Neural cell (in vitro differentiated cells): ENCODE measurements at regions not wholly inside any gene's neighbourhood (a gene's known extent, or its start where the extent isn't known, plus 50 kb on each side); places are given as distances from the start of the nearest gene placed in this dataset.

Experiments used
- H2AFZ ChIP-seq: fragments of 200-600, 300-800 bp; sonication (generic), shearing (Covaris generic); 2 replicates; pipeline ENCODE4 v1.6.0; 2014; ENCODE audit warnings: low read depth, mild to moderate bottlenecking, antibody characterized with exemption, low read length, moderate library complexity
- H3F3A ChIP-seq: fragments of 200-600 bp; shearing (Covaris generic); 2 replicates; pipeline ENCODE4 v1.6.1; 2016; ENCODE audit warnings: mild to moderate bottlenecking, moderate library complexity, mixed read lengths, antibody characterized with exemption, low read length; ENCODE audit not compliant: insufficient read depth, poor library complexity, severe bottlenecking
- H3K27ac ChIP-seq: fragments of 200-600, 300-800 bp; sonication (generic), shearing (Covaris generic); 2 replicates; pipeline ENCODE4 v1.5.1; 2014; ENCODE audit warnings: mild to moderate bottlenecking, low read length, moderate library complexity
- H3K27me3 ChIP-seq: fragments of 300-800, 200-600 bp; sonication (generic), shearing (Covaris generic); 2 replicates; pipeline ENCODE4 v1.6.0; 2014; ENCODE audit warnings: mild to moderate bottlenecking, low read depth, low read length, moderate library complexity; ENCODE audit not compliant: insufficient read depth
- H3K36me3 ChIP-seq: fragments of 300-800, 200-600 bp; sonication (generic), shearing (Covaris generic); 2 replicates; pipeline ENCODE4 v1.5.1; 2014; ENCODE audit warnings: mild to moderate bottlenecking, antibody characterized with exemption, low read length, moderate library complexity; ENCODE audit not compliant: insufficient read depth
- H3K4me2 ChIP-seq: fragments of 300-800, 200-600 bp; sonication (generic), shearing (Covaris generic); 2 replicates; pipeline ENCODE4 v1.6.0; 2014; ENCODE audit warnings: mild to moderate bottlenecking, low read length
- H3K4me3 ChIP-seq: fragments of 300-800, 200-600 bp; sonication (generic), shearing (Covaris generic); 2 replicates; pipeline ENCODE4 v1.5.1; 2014; ENCODE audit warnings: mild to moderate bottlenecking, low read length, moderate library complexity
- H3K79me2 ChIP-seq: fragments of 200-600 bp; shearing (Covaris generic); replicated peaks from 2 replicates; pipeline ENCODE4 v1.6.0; 2014; ENCODE audit warnings: mild to moderate bottlenecking, low read length, moderate library complexity; ENCODE audit not compliant: insufficient read depth
- H3K9ac ChIP-seq: fragments of 300-800, 200-600 bp; sonication (generic), shearing (Covaris generic); 2 replicates; pipeline ENCODE4 v1.6.1; 2016; ENCODE audit warnings: mild to moderate bottlenecking, low read length, mixed read lengths
- H3K9me2 ChIP-seq: fragments of 200-600 bp; shearing (Covaris generic); 2 replicates; pipeline ENCODE4 v1.6.1; 2016; ENCODE audit warnings: mild to moderate bottlenecking, low read length, mixed read lengths; ENCODE audit not compliant: insufficient read depth
- H3K9me3 ChIP-seq: fragments of 200-600, 300-800 bp; sonication (generic), shearing (Covaris generic); 2 replicates; pipeline ENCODE4 v1.6.1; 2016; ENCODE audit warnings: mild to moderate bottlenecking, mixed run types, low read length, moderate library complexity, mixed read lengths
- H4K20me1 ChIP-seq: fragments of 200-600 bp; shearing (Covaris generic); 2 replicates; pipeline ENCODE4 v1.6.1; 2016; ENCODE audit warnings: mild to moderate bottlenecking, mixed run types; ENCODE audit not compliant: insufficient read depth
- CTCF ChIP-seq: fragments of 450-650 bp; IDR thresholded peaks from 2 replicates; pipeline ENCODE4 v1.5.1; 2014; ENCODE audit warnings: antibody characterized with exemption, mild to moderate bottlenecking, moderate library complexity; ENCODE audit not compliant: poor library complexity, severe bottlenecking
- EP300 ChIP-seq: fragments of 450-650 bp; conservative IDR thresholded peaks from 2 replicates; pipeline ENCODE4 v1.6.1; 2014; ENCODE audit warnings: antibody characterized with exemption, mild to moderate bottlenecking, moderate library complexity; ENCODE audit not compliant: poor library complexity, severe bottlenecking
- EZH2 ChIP-seq: fragments of 200-600, 300-800 bp; shearing (Covaris generic), sonication (generic); IDR thresholded peaks from 2 replicates; pipeline ENCODE4 v1.6.1; 2014; ENCODE audit warnings: antibody characterized with exemption, low read length, borderline replicate concordance, mild to moderate bottlenecking; ENCODE audit not compliant: insufficient read depth, poor library complexity, severe bottlenecking
- MXI1 ChIP-seq: fragments of 450-650 bp; conservative IDR thresholded peaks from 2 replicates; pipeline ENCODE4 v1.6.1; 2014; ENCODE audit warnings: antibody characterized with exemption, mild to moderate bottlenecking; ENCODE audit not compliant: poor library complexity, severe bottlenecking
- POLR2AphosphoS5 ChIP-seq: IDR thresholded peaks from 2 replicates; pipeline ENCODE4 v1.6.1; 2012
- RAD21 ChIP-seq: fragments of 450-650 bp; conservative IDR thresholded peaks from 2 replicates; pipeline ENCODE4 v1.6.1; 2014; ENCODE audit warnings: antibody characterized with exemption, mild to moderate bottlenecking, moderate library complexity
- REST ChIP-seq: IDR thresholded peaks from 2 replicates; pipeline ENCODE4 v1.6.1; 2012; ENCODE audit warnings: borderline replicate concordance
- SMC3 ChIP-seq: fragments of 450-650 bp; conservative IDR thresholded peaks from 2 replicates; pipeline ENCODE4 v1.6.1; 2014; ENCODE audit warnings: antibody characterized with exemption, mild to moderate bottlenecking, moderate library complexity; ENCODE audit not compliant: poor library complexity
- TAF1 ChIP-seq: IDR thresholded peaks from 2 replicates; pipeline ENCODE4 v1.6.1; 2012; ENCODE audit warnings: low read depth

- no peak overlapping the region for H3K4me2 ChIP-seq
- H3K27ac ChIP-seq: no peak overlapping the region
- H3K9me2 ChIP-seq: no peaks in the 10 kb centered on the region
- no peak overlapping the region for H3K4me3 ChIP-seq
- H3K27me3 ChIP-seq: no peaks in the 10 kb centered on the region
- TF ChIP-seq REST: no peak
- no peak for TF ChIP-seq CTCF
- TF ChIP-seq SMC3: no peak
- TF ChIP-seq POLR2AphosphoS5: no peak
- no peak for TF ChIP-seq TAF1
- TF ChIP-seq EZH2: no peak
- no peak for TF ChIP-seq MXI1
- no peak for TF ChIP-seq RAD21
- no peak for TF ChIP-seq EP300
- no peak overlapping the region for H3K9ac ChIP-seq
- no peaks in the 10 kb centered on the region for H4K20me1 ChIP-seq
- no peaks in the 10 kb centered on the region for H3K9me3 ChIP-seq
- no peaks in the 10 kb centered on the region for H3K36me3 ChIP-seq
- no peaks in the 10 kb centered on the region for H3F3A ChIP-seq
- H3K79me2 ChIP-seq: no peaks in the 10 kb centered on the region
- no peak overlapping the region for H2AFZ ChIP-seq
These were observed 104.0 kb upstream of the SLC66A3 start for GRCh38 chr2:11051280-11051679.

- Histone ChIP-seq H3F3A (no peaks in the 10 kb centered on the region), H3K79me2 (no peaks in the 10 kb centered on the region), H3K9me2 (no peaks in the 10 kb centered on the region), H3K9ac (no peak overlapping the region), H3K4me3 (no peak overlapping the region), H3K36me3 (no peaks in the 10 kb centered on the region), H3K27me3 (no peaks in the 10 kb centered on the region), H3K27ac (no peak overlapping the region), H2AFZ (no peak overlapping the region), H3K4me2 (no peak overlapping the region), H4K20me1 (no peaks in the 10 kb centered on the region), H3K9me3 (no peaks in the 10 kb centered on the region)
- TF ChIP-seq MXI1 (no peak), EZH2 (no peak), REST (no peak), RAD21 (no peak), CTCF (no peak), TAF1 (no peak), POLR2AphosphoS5 (no peak), SMC3 (no peak), EP300 (no peak)
These were observed 101.7 kb upstream of the SLC66A3 start for GRCh38 chr2:11053546-11053945.
